ENCODE measurements at regions not wholly inside any gene's neighbourhood (a gene's known extent, or its start where the extent isn't known, plus 50 kb on each side); places are given as distances from the start of the nearest gene placed in this dataset.

GRCh38 chr20:47886454-47887041, 101.3 kb upstream of the SULF2 start:
- TF ChIP-seq EZH2 (IDR thresholded peaks at IDR 0.05; ENCODE audit: low read depth), result no peak
- no peak for TF ChIP-seq CTCF (conservative IDR thresholded peaks at IDR 0.05)
